ENCODE measurements at regions not wholly inside any gene's neighbourhood (a gene's known extent, or its start where the extent isn't known, plus 50 kb on each side); places are given as distances from the start of the nearest gene placed in this dataset.
"Not testable (repeated sequence)": the region's sequence is repeated elsewhere in the genome, so short reads cannot be mapped to it uniquely, and the experiment has no call there.

GRCh38 chr7:54343511-54343910 lies 198.7 kb upstream of the VSTM2A start:
- no peak for DNase-seq (ENCODE audit: low read depth in 4 of 4, low spot score in 3 of 4)

GRCh38 chr7:54345746-54346145 lies 196.4 kb upstream of the VSTM2A start:
- DNase-seq (ENCODE audit: low read depth in 4 of 4, low spot score in 3 of 4), result no peak

- no peak for DNase-seq (ENCODE audit: low read depth in 4 of 4, low spot score in 3 of 4)
These were observed 192.9 kb upstream of the VSTM2A start for GRCh38 chr7:54349229-54349628.

GRCh38 chr7:54354436-54354835 lies 187.7 kb upstream of the VSTM2A start:
- DNase-seq (ENCODE audit: low read depth in 4 of 4, low spot score in 3 of 4), result no peak

GRCh38 chr7:54355842-54356241 lies 186.3 kb upstream of the VSTM2A start:
- no peak for DNase-seq (ENCODE audit: low read depth in 4 of 4, low spot score in 3 of 4)

- no peak for DNase-seq (ENCODE audit: low read depth in 4 of 4, low spot score in 3 of 4)
These were observed 181.9 kb upstream of the VSTM2A start for GRCh38 chr7:54360075-54360840.

GRCh38 chr7:54390565-54390964 lies 151.6 kb upstream of the VSTM2A start:
- no peak for DNase-seq (ENCODE audit: low read depth in 4 of 4, low spot score in 3 of 4)

- DNase-seq (ENCODE audit: low read depth in 4 of 4, low spot score in 3 of 4), result no peak
These were observed 149.2 kb upstream of the VSTM2A start for GRCh38 chr7:54392935-54393334.

- no peak for DNase-seq (ENCODE audit: low read depth in 4 of 4, low spot score in 3 of 4)
These were observed 147.3 kb upstream of the VSTM2A start for GRCh38 chr7:54394834-54395233.

- no peak for DNase-seq (ENCODE audit: low read depth in 4 of 4, low spot score in 3 of 4)
These were observed 144.2 kb upstream of the VSTM2A start for GRCh38 chr7:54397836-54398612.

GRCh38 chr7:54398863-54399262 lies 143.3 kb upstream of the VSTM2A start:
- DNase-seq (ENCODE audit: low read depth in 4 of 4, low spot score in 3 of 4), result no peak

GRCh38 chr7:54409917-54410316 lies 132.3 kb upstream of the VSTM2A start:
- DNase-seq (ENCODE audit: low read depth in 4 of 4, low spot score in 3 of 4), result no peak

- DNase-seq (ENCODE audit: low read depth in 4 of 4, low spot score in 3 of 4), result no peak
These were observed 125.5 kb upstream of the VSTM2A start for GRCh38 chr7:54416678-54417077.

- no peak for DNase-seq (ENCODE audit: low read depth in 4 of 4, low spot score in 3 of 4)
These were observed 123.0 kb upstream of the VSTM2A start for GRCh38 chr7:54419209-54419608.

- DNase-seq (ENCODE audit: low read depth in 4 of 4, low spot score in 3 of 4), result no peak
These were observed 115.8 kb upstream of the VSTM2A start for GRCh38 chr7:54426406-54426805.

GRCh38 chr7:54429111-54429510 lies 113.1 kb upstream of the VSTM2A start:
- no peak for DNase-seq (ENCODE audit: low read depth in 4 of 4, low spot score in 3 of 4)

GRCh38 chr7:54439391-54439790 lies 102.8 kb upstream of the VSTM2A start:
- DNase-seq (ENCODE audit: low read depth in 4 of 4, low spot score in 3 of 4), result no peak

GRCh38 chr7:54444046-54444686 lies 98.0 kb upstream of the VSTM2A start:
- DNase-seq (ENCODE audit: low read depth in 4 of 4, low spot score in 3 of 4), result not testable (repeated sequence)

GRCh38 chr7:54453168-54453567 lies 89.0 kb upstream of the VSTM2A start:
- not testable (repeated sequence) for DNase-seq (ENCODE audit: low read depth in 4 of 4, low spot score in 3 of 4)

GRCh38 chr7:54454700-54455099 lies 87.5 kb upstream of the VSTM2A start:
- DNase-seq (ENCODE audit: low read depth in 4 of 4, low spot score in 3 of 4), result not testable (repeated sequence)

GRCh38 chr7:54465095-54465494 lies 77.1 kb upstream of the VSTM2A start:
- DNase-seq (ENCODE audit: low read depth in 4 of 4, low spot score in 3 of 4), result no peak

- DNase-seq (ENCODE audit: low read depth in 4 of 4, low spot score in 3 of 4), result no peak
These were observed 72.4 kb upstream of the VSTM2A start for GRCh38 chr7:54469740-54470139.

All from right renal pelvis (tissue), 4 donors.